Left renal cortex interstitium (tissue), 4 donors: ENCODE measurements at regions not wholly inside any gene's neighbourhood (a gene's known extent, or its start where the extent isn't known, plus 50 kb on each side); places are given as distances from the start of the nearest gene placed in this dataset.
"Not testable (repeated sequence)": the region's sequence is repeated elsewhere in the genome, so short reads cannot be mapped to it uniquely, and the experiment has no call there.

Experiments
- DNase-seq, 4 donors: peaks; one replicate each; pipeline ENCODE4 v3.0.0-alpha.2; 2013; ENCODE audit warnings: low read depth in 4 of 4, low spot score in 2 of 4, missing footprints in 1 of 4

GRCh38 chr15:25245801-25246622 is 192.8 kb downstream of the UBE3A start:
- no peak for DNase-seq

- no peak for DNase-seq
Observed at GRCh38 chr15:25246641-25247406, 192.0 kb downstream of the UBE3A start.

- no peak for DNase-seq
Observed at GRCh38 chr15:25247407-25248038, 191.3 kb downstream of the UBE3A start.

GRCh38 chr15:25248087-25248486 is 190.7 kb downstream of the UBE3A start:
- not testable (repeated sequence) for DNase-seq

DNA sequence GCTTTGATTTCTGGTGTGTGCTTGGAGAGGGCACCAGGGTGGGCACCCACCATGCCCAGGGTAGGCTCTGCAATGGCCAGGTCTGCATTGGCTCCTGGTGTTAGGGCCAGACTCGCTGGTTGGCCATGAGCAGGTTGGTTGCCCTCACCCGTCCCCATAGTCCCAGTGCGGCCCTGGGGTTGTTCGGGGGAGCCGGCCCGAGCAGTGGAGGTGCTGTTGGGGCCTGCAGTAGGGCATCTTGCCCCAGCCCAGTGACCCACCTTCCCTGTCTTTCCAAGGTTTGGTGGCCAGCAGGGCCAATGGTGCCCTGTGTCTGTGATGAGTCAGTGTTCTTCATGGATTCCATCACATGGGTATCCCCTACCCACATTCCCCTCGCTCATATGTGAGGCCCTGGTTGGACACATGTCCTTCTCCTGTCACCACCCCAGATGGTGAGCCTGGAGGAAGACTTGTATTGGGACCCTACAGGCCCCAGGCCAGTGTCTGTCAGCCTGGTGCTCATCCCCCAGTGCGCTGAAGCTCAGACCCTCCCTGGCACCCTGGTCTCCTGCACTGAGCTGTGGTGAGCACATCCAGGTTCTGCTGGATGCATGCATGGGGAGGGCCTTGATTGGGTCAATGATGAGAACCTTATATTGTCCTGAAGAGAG is 190.1 kb downstream of the UBE3A start:
- DNase-seq, result no peak

DNA sequence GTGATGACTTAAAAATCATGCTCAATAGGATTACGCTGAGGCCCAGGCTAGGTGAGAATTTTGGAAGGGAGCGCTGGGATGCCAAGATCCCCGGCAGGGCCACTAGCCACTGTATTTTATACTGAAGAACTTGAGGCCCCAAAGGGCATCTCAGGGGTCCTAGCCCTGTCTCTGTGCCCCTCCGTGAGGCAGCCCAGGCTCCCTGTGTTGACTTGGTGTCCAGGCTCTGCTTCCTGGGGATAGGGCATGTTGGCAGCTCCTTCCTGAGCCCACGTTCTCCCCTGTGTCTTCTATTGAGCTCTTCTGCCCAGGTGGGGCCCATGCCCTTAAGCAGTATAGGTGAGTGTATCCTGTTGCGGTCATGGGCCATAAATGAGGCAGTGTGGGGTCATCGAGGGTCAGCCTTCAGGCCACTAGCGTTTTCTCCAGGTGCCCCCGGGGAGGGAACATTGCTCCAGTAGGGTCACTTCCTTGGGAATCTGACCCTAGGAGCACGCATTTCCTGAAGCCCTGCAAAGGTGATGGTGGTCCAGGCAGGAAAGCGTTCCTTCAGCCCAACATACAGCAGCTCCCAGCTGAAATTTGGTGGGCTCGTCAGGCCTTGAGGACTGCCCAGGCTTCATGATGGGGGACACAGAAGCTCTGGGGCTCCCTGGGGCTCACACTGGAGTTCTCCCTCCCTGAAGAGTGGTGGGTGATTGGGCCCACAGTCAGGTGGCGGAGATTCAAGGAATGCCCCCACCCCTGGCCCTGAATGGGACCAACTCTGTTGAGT is 189.4 kb downstream of the UBE3A start:
- DNase-seq, result no peak

- no peak for DNase-seq
Observed at GRCh38 chr15:25250011-25250596, 188.7 kb downstream of the UBE3A start.

DNA sequence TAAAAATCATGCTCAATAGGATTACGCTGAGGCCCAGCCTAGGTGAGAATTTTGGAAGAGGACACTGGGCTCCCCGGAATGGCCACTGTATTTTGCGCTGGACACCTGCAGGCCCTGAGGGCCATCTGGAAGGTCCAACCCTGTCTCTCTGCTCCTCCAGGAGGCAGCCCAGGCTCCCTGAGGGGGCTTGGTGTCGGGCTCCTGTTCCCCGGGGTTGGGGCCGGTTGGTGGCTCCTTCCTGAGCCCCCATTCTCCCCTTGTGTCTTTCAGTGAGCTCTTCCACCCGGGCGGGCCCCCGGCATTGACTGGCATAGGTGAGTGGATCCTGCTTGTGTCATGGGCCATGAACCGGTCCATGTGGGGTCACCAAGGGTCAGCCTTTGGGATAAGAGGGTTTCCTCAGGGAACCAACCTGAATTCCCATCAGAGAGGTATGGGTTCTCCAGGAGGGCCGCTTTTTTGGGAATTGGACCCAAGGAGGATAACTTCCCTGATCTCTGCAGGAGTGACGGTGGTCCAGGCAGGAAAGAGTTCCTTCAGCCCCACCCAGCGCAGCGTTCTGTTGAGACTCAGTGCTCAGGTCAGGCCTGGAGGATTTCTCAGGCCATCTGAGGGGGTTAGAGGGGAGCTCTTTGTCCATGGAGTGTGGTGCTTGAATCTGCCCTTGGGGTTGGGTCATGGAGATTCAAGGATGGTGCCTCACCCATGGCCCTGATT is 187.8 kb downstream of the UBE3A start:
- no peak for DNase-seq

DNA sequence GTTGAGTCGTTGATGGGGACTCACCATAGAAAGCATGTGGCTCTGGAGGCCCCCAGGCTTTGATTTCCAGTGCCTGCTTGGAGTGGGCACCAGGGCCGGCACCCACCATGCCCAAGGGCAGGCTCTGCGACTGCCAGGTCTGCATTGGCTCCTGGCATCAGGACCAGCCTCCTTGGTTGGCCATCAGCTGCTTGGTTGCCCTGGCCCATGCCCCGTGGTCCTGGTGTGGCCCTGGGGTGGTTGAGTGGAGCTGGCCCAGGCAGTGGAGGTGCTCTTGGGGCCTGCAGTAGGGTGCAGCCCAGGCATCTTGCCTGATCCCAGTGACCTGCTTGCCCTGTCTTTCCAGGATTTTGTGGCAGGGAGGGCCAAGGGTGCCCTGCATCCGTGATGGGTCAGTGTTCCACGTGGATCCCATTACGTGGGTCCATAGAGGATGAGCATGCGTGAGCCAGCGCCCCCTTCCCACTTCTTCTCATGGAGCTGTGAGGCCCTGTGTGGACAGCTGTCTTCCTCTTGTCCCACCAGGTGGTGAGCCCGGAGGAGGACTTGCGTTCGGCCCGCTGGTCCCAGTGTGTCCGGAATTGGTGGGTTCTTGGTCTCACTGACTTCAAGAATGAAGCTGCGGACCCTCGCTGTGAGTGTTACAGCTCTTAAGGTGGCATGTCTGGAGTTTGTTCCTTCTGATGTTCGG is 187.0 kb downstream of the UBE3A start:
- no peak for DNase-seq

DNA sequence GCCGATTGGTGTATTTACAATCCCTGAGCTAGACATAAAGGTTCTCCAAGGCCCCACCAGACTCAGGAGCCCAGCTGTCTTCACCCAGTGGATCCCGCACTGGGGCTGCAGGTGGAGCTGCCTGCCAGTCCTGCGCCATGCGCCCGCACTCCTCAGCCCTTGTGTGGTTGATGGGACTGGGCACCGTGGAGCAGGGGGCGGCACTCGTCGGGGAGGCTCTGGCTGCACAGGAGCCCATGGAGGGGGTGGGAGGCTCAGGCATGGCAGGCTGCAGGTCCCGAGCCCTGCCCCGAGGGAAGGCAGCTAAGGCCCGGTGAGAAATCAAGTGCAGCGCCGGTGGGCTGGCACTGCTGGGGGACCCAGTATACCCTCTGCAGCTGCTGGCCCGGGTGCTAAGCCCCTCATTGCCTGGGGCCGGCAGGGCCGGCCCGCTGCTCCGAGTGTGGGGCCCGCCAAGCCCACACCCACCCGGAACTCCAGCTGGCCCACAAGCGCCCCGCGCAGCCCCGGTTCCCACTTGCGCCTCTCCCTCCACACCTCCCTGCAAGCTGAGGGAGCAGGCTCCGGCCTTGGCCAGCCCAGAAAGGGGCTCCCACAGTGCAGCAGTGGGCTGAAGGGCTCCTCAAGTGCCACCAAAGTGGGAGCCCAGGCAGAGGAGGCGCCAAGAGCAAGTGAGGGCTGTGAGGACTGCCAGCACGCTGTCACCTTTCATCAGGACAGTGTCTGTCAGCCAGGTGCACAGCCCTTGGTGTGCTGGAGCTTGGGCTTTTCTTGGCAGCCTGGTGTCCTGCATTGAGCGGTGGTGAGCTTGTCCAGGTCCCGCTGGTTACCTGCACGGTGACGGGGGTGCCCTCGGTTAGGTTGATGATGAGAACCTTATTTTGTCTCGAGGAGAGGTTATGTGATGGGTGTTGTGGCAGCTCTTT is 185.5 kb downstream of the UBE3A start:
- DNase-seq, result not testable (repeated sequence)

DNA sequence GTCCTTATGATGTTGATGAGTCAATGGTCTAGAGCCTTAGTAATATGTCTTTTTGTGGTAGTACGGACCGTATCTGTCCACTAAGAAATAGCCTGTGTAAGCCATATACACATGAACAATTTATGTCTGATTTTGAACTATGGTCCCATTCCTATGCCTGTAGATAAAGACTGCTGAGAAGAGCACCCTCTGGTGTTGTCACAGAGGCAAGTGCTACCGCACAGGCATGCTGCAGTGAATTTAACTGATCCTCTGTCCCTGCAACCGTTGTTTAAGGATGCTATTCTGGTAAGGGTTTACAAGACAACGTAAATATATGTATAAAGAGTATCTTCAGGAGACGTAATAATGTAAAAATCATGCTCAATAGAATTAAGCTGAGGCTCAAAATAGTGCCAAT is 170.7 kb downstream of the UBE3A start:
- no peak for DNase-seq
